AG20443 (cell line): ENCODE measurements at regions not wholly inside any gene's neighbourhood (a gene's known extent, or its start where the extent isn't known, plus 50 kb on each side); places are given as distances from the start of the nearest gene placed in this dataset.

ENCODE experiments used
- DNase-seq: peaks from one replicate; pipeline ENCODE4 v3.0.0; 2012; ENCODE audit warnings: low spot score, mixed read lengths

GRCh38 chr9:130755377-130756007 is 61.9 kb downstream of the EXOSC2 start:
- no peak for DNase-seq

- no peak for DNase-seq
Observed at GRCh38 chr9:130756037-130756436, 62.5 kb downstream of the EXOSC2 start.

- DNase-seq: no peak
Observed at GRCh38 chr9:130756455-130757152, 63.0 kb downstream of the EXOSC2 start.

GRCh38 chr9:130759738-130760137 is 66.2 kb downstream of the EXOSC2 start:
- no peak for DNase-seq

GRCh38 chr9:130763331-130764171 is 70.0 kb downstream of the EXOSC2 start:
- DNase-seq: no peak

GRCh38 chr9:130765137-130766020 is 69.7 kb upstream of the ABL1 start:
- DNase-seq: no peak

GRCh38 chr9:130766021-130766926 is 68.8 kb upstream of the ABL1 start:
- DNase-seq: no peak

GRCh38 chr9:130766927-130767307 is 68.1 kb upstream of the ABL1 start:
- no peak for DNase-seq

- no peak for DNase-seq
Observed at GRCh38 chr9:130768265-130768664, 66.8 kb upstream of the ABL1 start.

- DNase-seq: no peak
Observed at GRCh38 chr9:130768891-130769403, 66.1 kb upstream of the ABL1 start.

- DNase-seq: no peak
Observed at GRCh38 chr9:130770093-130770492, 65.0 kb upstream of the ABL1 start.

GRCh38 chr9:130770679-130771442 is 64.2 kb upstream of the ABL1 start:
- peak; percentile 58 for DNase-seq

- no peak for DNase-seq
Observed at GRCh38 chr9:130772185-130772584, 62.9 kb upstream of the ABL1 start.

- no peak for DNase-seq
Observed at GRCh38 chr9:130774183-130774582, 60.9 kb upstream of the ABL1 start.

GRCh38 chr9:130775336-130775991 is 59.6 kb upstream of the ABL1 start:
- DNase-seq: no peak

- peak; percentile 27 for DNase-seq
Observed at GRCh38 chr9:130779153-130779855, 55.8 kb upstream of the ABL1 start.

GRCh38 chr9:130780415-130780814 is 54.6 kb upstream of the ABL1 start:
- no peak for DNase-seq

- DNase-seq: peak; percentile 83
Observed at GRCh38 chr9:130780865-130781504, 54.1 kb upstream of the ABL1 start.
